NT2/D1 (cell line): ENCODE measurements at regions not wholly inside any gene's neighbourhood (a gene's known extent, or its start where the extent isn't known, plus 50 kb on each side); places are given as distances from the start of the nearest gene placed in this dataset.
"Not testable (repeated sequence)": the region's sequence is repeated elsewhere in the genome, so short reads cannot be mapped to it uniquely, and the experiment has no call there.

Experiments
- DNase-seq: peaks from one replicate; pipeline ENCODE4 v3.0.0-alpha.2; 2011; ENCODE audit warnings: low read depth, low spot score
- H3K27me3 ChIP-seq: 2 replicates; pipeline ENCODE4 v1.6.0; 2011; ENCODE audit warnings: mild to moderate bottlenecking; ENCODE audit not compliant: insufficient read length, insufficient read depth
- H3K36me3 ChIP-seq: 2 replicates; pipeline ENCODE4 v1.6.1; 2011; ENCODE audit warnings: mild to moderate bottlenecking, low read length, mixed read lengths; ENCODE audit not compliant: insufficient read depth, insufficient read length
- H3K4me1 ChIP-seq: 2 replicates; pipeline ENCODE4 v1.5.1; 2011; ENCODE audit not compliant: insufficient read depth, insufficient read length
- H3K4me3 ChIP-seq: 2 replicates; pipeline ENCODE4 v1.5.1; 2011; ENCODE audit warnings: low read depth; ENCODE audit not compliant: insufficient read length
- H3K9ac ChIP-seq: 2 replicates; pipeline ENCODE4 v1.6.0; 2011; ENCODE audit warnings: low read depth; ENCODE audit not compliant: insufficient read length
- H3K9me3 ChIP-seq: 2 replicates; pipeline ENCODE4 v1.5.1; 2011; ENCODE audit warnings: mild to moderate bottlenecking, low read length; ENCODE audit not compliant: insufficient read depth

DNA sequence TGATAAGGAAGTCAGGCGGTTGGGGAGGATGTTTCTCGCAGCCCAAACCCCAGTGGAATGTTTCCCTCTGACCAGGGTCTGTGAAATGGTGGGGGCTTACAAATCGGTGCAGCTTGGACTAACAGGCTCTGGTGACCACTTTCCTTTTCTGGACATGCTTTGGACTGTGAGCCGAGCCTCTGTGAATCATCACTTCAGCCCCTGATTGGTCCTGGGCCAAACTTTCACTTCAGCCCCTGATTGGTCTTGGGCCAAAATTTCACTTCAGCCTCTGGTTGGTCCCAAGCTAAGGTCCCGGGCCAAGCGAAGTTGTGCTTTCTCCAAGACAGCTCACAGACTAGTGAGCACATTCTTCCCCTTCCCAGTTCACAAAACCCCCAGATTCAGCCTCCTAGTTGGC is 223.7 kb upstream of the ANKRD20A1 start:
- H3K27me3 ChIP-seq, H3K36me3 ChIP-seq, H3K9ac ChIP-seq, H3K9me3 ChIP-seq, DNase-seq, H3K4me1 ChIP-seq, H3K4me3 ChIP-seq: not testable (repeated sequence)

DNA sequence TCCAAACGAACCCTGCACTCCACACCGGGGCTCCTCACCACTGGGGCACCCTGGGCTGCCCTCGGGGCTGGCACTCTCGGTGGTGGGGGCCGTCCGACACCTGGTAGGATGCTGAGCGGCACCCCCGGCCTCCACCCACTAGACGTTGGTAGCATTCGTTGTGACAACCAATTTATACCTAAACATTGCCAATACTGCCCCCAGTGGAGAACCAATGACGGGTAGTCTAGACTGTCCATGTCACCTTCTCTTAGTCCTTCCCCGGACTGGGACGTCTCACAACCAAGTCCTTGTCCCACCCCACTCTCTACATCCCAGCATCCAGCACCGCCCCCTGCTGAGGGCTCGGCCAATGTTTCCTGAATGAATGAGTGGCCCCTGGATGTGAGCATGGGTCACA is 246.8 kb upstream of the ANKRD20A1 start:
- not testable (repeated sequence) for H3K9ac ChIP-seq

DNA sequence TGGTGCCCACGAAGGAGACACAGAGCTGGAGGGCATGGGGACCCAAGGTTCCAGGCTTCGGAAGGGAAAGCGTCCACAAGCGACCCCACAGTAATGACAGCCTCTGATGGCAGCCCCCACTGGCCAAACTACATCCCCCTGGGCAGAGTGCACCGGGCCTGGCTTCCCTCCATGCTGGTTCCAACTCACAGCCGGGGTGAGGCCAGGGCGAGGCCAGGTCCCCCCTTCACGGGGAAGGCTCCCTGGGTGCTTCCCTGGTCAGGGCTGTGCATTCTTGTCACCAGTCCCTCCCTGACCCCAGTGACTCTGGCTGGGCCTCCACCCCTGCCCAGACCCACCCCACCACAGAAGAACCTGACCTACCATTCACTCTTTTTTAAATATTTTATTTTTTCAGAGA is 248.9 kb upstream of the ANKRD20A1 start:
- H3K4me1 ChIP-seq, H3K27me3 ChIP-seq, H3K9me3 ChIP-seq, DNase-seq, H3K4me3 ChIP-seq, H3K36me3 ChIP-seq, H3K9ac ChIP-seq: not testable (repeated sequence)

More for the DNA sequence above, 246.8 kb upstream of the ANKRD20A1 start:
- not testable (repeated sequence) for H3K4me1 ChIP-seq, H3K36me3 ChIP-seq, H3K4me3 ChIP-seq, H3K27me3 ChIP-seq, DNase-seq, H3K9me3 ChIP-seq

GRCh38 chr9:67609435-67609834 is 249.3 kb upstream of the ANKRD20A1 start:
- not testable (repeated sequence) for H3K4me1 ChIP-seq, H3K27me3 ChIP-seq, H3K9me3 ChIP-seq, DNase-seq, H3K9ac ChIP-seq, H3K36me3 ChIP-seq, H3K4me3 ChIP-seq

- not testable (repeated sequence) for H3K4me3 ChIP-seq, H3K27me3 ChIP-seq, H3K9ac ChIP-seq, H3K4me1 ChIP-seq, DNase-seq, H3K36me3 ChIP-seq, H3K9me3 ChIP-seq
These were observed 253.6 kb upstream of the ANKRD20A1 start for GRCh38 chr9:67605113-67605512.

GRCh38 chr9:67603609-67604008 is 255.1 kb upstream of the ANKRD20A1 start:
- DNase-seq, H3K9ac ChIP-seq, H3K9me3 ChIP-seq, H3K36me3 ChIP-seq, H3K4me1 ChIP-seq, H3K4me3 ChIP-seq, H3K27me3 ChIP-seq: not testable (repeated sequence)

- H3K27me3 ChIP-seq, H3K36me3 ChIP-seq, DNase-seq, H3K9ac ChIP-seq, H3K9me3 ChIP-seq, H3K4me3 ChIP-seq, H3K4me1 ChIP-seq: not testable (repeated sequence)
These were observed 266.3 kb upstream of the ANKRD20A1 start for GRCh38 chr9:67592424-67592823.

- H3K9me3 ChIP-seq, H3K4me3 ChIP-seq, H3K27me3 ChIP-seq, H3K4me1 ChIP-seq, DNase-seq, H3K9ac ChIP-seq, H3K36me3 ChIP-seq: not testable (repeated sequence)
These were observed 302.9 kb upstream of the ANKRD20A1 start for GRCh38 chr9:67555874-67556273.

- not testable (repeated sequence) for H3K27me3 ChIP-seq, H3K36me3 ChIP-seq, H3K9me3 ChIP-seq, DNase-seq, H3K4me1 ChIP-seq, H3K9ac ChIP-seq, H3K4me3 ChIP-seq
These were observed 308.7 kb upstream of the ANKRD20A1 start for GRCh38 chr9:67550044-67550443.

DNA sequence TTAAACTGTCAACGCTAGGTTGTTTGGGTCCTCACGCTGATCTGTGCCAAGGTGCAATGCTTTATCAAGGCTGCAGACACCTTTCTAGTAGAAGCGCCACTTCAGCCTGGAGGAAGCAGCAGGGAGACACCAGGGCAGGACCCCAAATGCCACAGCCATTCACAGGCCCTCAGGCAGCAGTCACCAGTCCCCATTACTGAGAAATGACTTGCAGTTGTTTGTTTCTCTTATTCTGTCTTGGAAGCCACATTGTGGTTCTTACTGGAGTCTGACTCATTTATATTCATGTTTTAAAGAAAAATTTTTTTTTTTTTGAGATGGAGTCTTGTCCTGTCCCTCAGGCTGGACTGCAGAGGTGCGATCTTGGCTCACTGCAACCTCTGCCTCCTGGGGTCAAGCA is 328.9 kb upstream of the ANKRD20A1 start:
- not testable (repeated sequence) for H3K9me3 ChIP-seq, H3K27me3 ChIP-seq, H3K36me3 ChIP-seq, H3K9ac ChIP-seq, H3K4me3 ChIP-seq, DNase-seq, H3K4me1 ChIP-seq

- H3K9ac ChIP-seq, H3K4me1 ChIP-seq, H3K36me3 ChIP-seq, H3K4me3 ChIP-seq, DNase-seq, H3K9me3 ChIP-seq, H3K27me3 ChIP-seq: not testable (repeated sequence)
These were observed 341.8 kb upstream of the ANKRD20A1 start for GRCh38 chr9:67516938-67517337.

DNA sequence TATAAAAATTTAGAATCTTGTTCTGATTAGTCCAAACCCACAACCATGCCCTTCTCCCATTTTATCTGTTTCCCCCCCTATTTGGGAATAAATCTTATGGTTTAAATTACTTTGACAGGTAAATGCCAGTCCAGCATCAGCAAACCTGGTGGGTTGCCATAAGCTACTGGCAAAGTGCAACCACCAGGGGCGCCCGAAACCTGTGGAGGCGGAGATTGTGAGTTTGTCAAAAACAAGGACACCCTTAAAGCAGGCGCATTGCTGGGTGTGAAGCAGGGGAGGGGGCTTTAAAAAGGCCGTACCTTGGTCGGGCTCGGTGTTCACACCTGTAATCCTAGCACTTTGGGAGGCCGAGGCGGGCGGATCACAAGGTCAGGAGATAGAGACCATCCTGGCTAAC is 344.1 kb upstream of the ANKRD20A1 start:
- H3K27me3 ChIP-seq, H3K4me3 ChIP-seq, DNase-seq, H3K4me1 ChIP-seq, H3K9ac ChIP-seq, H3K9me3 ChIP-seq, H3K36me3 ChIP-seq: not testable (repeated sequence)
